ENCODE measurements at regions not wholly inside any gene's neighbourhood (a gene's known extent, or its start where the extent isn't known, plus 50 kb on each side); places are given as distances from the start of the nearest gene placed in this dataset.

DNA sequence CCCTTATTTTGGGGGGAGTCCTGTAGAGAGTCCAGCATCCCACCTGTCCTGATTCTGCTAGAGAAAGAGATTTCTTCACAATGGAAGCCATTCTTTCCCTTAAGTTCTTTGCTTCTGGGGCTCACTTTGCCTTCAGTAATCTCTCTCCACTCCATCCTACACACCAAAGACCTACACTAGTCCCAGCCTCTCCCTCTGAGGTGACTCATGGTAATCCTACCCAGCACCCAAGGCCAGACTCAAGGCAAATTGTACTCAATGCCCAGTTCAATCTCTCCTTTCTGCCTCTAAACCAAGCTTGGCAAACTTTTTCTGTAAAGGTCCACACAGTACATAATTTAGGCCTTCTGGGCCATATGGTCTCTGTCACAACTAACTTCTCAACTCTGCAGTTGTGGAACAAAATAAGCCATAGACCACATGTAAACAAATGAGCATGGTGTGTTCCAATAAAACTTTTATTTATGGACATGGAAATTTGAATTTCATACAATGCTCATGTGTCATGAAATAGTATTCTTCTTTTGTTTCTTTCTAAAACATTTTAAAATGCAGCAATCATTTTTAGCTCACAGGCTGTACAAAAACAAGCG lies 72.5 kb downstream of the MRPL46 start:
- H3K36me3 ChIP-seq (ENCODE audit: insufficient read depth, low read length), result no peaks in the 10 kb centered on the region
- no peak overlapping the region for H2AFZ ChIP-seq (ENCODE audit: low read length, unreplicated experiment)
- H3K79me2 ChIP-seq (ENCODE audit: control insufficient read depth, insufficient read depth, low read length, unreplicated experiment), result no peaks in the 10 kb centered on the region
- H3K27ac ChIP-seq (ENCODE audit: low read depth, low read length), result no peak overlapping the region
- H3K4me3 ChIP-seq (ENCODE audit: low read depth, low read length), result no peak overlapping the region
- no peaks in the 10 kb centered on the region for H3K4me1 ChIP-seq (ENCODE audit: control insufficient read depth, insufficient read depth, low read length, unreplicated experiment)
- no peaks in the 10 kb centered on the region for H3K27me3 ChIP-seq (ENCODE audit: insufficient read depth, low read length)

DNA sequence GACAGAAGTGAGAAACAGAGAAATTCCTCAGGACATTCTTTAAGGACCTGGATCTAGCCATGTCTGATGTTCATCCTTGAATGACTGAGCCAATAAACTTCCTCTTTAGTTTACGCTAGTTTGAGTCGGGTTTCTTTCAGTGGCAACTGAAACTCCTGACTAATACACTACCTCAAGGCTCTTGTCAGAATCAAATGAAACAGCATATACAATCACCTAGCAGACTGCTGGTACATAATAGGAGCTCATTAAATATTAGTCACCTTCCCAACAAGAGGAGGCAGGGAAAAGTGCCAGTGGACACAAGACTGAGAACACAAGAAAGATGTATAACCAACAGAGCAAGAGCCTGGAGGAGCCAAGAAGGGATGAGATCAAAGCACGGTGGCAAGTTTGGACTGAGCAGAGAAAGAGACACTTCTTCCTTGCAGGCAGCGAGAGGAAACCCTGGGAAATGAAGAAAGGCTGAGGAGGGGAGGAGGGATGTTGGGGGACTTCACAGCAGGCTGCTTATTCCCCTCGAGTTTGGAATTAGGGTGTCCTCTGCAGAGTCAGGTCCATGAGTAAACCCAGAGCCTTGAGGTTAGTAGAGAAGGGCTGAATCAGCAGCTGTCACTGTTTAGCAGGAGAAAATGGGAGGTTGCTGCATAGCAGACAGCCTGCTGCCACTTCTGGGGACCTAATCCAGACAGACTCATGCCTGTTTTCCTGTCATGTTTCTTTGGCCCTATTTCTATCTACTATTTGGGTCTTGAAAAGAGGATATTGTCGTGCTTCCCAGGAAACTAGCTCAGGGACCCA lies 73.3 kb downstream of the MRPL46 start:
- Histone ChIP-seq H3K27me3 (ENCODE audit: insufficient read depth, low read length) (no peaks in the 10 kb centered on the region), H3K27ac (ENCODE audit: low read depth, low read length) (no peak overlapping the region), H3K36me3 (ENCODE audit: insufficient read depth, low read length) (no peaks in the 10 kb centered on the region), H2AFZ (ENCODE audit: low read length, unreplicated experiment) (no peak overlapping the region), H3K4me1 (ENCODE audit: control insufficient read depth, insufficient read depth, low read length, unreplicated experiment) (no peaks in the 10 kb centered on the region), H3K4me3 (ENCODE audit: low read depth, low read length) (no peak overlapping the region), H3K79me2 (ENCODE audit: control insufficient read depth, insufficient read depth, low read length, unreplicated experiment) (no peaks in the 10 kb centered on the region)

DNA sequence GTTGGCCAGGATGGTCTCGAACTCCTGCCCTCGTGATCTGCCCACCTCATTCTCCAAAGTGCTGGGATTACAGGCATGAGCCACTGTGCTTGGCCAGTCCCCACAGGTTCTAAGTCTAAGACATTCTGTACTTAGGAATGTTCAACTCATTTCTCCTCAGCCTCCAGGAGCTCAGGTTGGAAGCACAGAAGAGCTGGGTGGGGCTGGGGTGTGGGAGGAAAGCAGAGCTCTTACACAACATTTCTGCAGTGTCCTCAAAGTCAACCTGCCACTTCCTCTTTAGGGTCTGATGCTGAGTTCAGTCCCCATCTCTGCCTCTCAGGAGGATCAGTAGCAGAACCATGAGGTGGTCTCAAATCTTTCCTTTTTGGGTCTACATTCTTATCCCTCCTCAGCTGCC lies 75.5 kb downstream of the MRPL46 start:
- no peaks in the 10 kb centered on the region for H3K4me1 ChIP-seq (ENCODE audit: control insufficient read depth, insufficient read depth, low read length, unreplicated experiment)
- H3K27me3 ChIP-seq (ENCODE audit: insufficient read depth, low read length), result no peaks in the 10 kb centered on the region

DNA sequence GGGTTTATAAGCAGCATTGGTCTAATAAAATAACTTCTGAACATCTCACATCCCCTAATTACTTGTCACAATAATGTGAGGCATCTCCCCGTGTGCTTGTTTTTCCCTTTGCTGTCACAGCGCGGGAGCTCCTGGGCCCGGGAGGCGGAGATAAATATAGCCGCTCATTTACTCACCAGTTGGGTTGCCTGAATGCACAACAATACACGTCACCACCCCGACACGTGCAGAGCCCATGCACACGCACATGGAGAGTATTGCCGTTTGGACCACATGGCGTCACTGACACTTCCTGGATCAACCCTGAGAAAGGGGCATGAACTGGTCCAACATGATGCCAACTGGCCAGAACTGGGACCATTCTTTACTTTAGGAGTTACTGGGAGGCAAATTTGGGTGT lies 76.2 kb downstream of the MRPL46 start:
- no peaks in the 10 kb centered on the region for H3K27me3 ChIP-seq (ENCODE audit: insufficient read depth, low read length)
- no peaks in the 10 kb centered on the region for H3K4me1 ChIP-seq (ENCODE audit: control insufficient read depth, insufficient read depth, low read length, unreplicated experiment)
- H3K27ac ChIP-seq (ENCODE audit: low read depth, low read length), result no peak overlapping the region
- no peak overlapping the region for H2AFZ ChIP-seq (ENCODE audit: low read length, unreplicated experiment)
- H3K36me3 ChIP-seq (ENCODE audit: insufficient read depth, low read length), result no peaks in the 10 kb centered on the region
- no peak overlapping the region for H3K4me3 ChIP-seq (ENCODE audit: low read depth, low read length)
- no peaks in the 10 kb centered on the region for H3K79me2 ChIP-seq (ENCODE audit: control insufficient read depth, insufficient read depth, low read length, unreplicated experiment)

More for the DNA sequence above, 75.5 kb downstream of the MRPL46 start:
- H2AFZ ChIP-seq (ENCODE audit: low read length, unreplicated experiment), result no peak overlapping the region
- no peaks in the 10 kb centered on the region for H3K79me2 ChIP-seq (ENCODE audit: control insufficient read depth, insufficient read depth, low read length, unreplicated experiment)
- H3K4me3 ChIP-seq (ENCODE audit: low read depth, low read length), result no peak overlapping the region
- no peaks in the 10 kb centered on the region for H3K36me3 ChIP-seq (ENCODE audit: insufficient read depth, low read length)
- no peak overlapping the region for H3K27ac ChIP-seq (ENCODE audit: low read depth, low read length)

DNA sequence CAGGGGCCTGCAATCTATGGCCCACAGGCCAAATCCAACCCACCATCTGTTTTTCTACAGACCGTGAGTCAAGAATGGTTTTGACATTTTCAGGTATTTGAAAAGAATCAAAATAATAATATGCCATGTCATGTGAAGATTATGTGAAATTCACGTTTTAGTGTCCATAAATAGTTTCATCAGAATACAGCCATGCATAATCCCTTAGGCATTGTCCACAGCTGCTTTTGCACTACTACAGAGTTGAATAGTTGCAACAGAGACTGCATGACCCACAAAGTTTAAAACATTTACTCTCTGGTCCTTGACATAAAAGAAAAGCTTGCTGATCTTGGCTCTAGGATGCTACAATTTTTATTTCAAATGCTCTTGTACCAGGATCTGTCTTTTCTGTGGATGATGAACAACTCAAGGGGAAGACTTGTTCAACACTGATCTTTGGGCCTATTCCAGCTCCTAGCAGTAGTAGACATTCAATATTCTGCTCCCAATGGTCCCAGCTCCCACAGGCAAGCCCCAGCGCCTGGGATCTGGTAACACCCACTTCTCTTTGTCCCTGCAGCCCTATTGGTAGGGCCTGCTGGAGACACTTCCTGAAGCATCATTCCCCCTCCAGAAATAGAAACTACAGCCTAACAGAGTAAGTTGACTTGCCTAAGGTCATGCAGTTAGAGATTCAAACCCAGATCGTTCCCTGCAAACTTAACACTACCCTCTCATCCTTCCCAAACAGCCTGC lies 76.9 kb downstream of the MRPL46 start:
- H3K4me1 ChIP-seq (ENCODE audit: control insufficient read depth, insufficient read depth, low read length, unreplicated experiment), result no peaks in the 10 kb centered on the region
- no peak overlapping the region for H3K27ac ChIP-seq (ENCODE audit: low read depth, low read length)
- H2AFZ ChIP-seq (ENCODE audit: low read length, unreplicated experiment), result no peak overlapping the region
- H3K36me3 ChIP-seq (ENCODE audit: insufficient read depth, low read length), result no peaks in the 10 kb centered on the region
- no peaks in the 10 kb centered on the region for H3K27me3 ChIP-seq (ENCODE audit: insufficient read depth, low read length)
- H3K4me3 ChIP-seq (ENCODE audit: low read depth, low read length), result no peak overlapping the region
- H3K79me2 ChIP-seq (ENCODE audit: control insufficient read depth, insufficient read depth, low read length, unreplicated experiment), result no peaks in the 10 kb centered on the region

DNA sequence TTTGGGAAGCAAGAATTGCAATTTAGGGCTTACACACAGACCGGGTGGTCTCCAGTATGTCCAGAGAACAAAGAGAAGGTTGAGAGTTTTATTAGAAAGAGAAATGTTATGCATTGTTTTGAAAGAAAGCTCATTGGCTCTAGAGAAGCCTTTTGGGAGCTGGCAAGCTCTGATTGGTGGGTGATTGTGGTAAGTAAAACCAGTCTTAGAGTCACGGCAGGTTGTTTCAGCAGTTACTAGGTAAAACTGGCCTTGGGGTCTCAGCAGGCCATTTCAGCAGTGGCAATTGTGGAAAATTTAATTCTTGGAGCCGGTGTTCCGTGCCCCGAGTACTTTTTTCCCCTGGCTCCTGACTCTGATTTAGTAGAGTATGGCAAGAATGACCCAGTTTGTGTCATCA lies 78.1 kb downstream of the MRPL46 start:
- Histone ChIP-seq H3K79me2 (ENCODE audit: control insufficient read depth, insufficient read depth, low read length, unreplicated experiment) (no peaks in the 10 kb centered on the region), H3K4me3 (ENCODE audit: low read depth, low read length) (no peak overlapping the region), H3K27me3 (ENCODE audit: insufficient read depth, low read length) (no peaks in the 10 kb centered on the region), H3K27ac (ENCODE audit: low read depth, low read length) (no peak overlapping the region), H3K36me3 (ENCODE audit: insufficient read depth, low read length) (no peaks in the 10 kb centered on the region), H3K4me1 (ENCODE audit: control insufficient read depth, insufficient read depth, low read length, unreplicated experiment) (no peaks in the 10 kb centered on the region), H2AFZ (ENCODE audit: low read length, unreplicated experiment) (no peak overlapping the region)

DNA sequence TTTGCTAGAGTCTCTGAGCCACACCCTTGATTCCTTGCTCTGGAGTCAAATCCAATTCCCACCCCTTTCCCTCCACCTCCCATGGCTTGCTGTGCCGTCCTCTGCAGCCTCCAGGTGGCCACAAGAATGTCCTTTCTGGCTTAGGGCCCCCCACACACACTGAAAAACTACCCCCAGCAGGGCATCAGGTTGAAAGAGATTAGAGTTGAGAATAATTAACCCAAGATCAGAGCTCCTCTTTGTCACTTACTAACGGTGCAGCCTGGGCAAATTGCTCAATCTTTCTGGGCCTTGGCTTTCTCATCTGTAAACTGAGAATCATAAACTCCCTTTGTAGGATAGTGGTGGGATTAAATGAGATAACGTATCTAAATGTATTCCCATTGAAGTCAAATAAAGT lies 78.5 kb downstream of the MRPL46 start:
- H3K36me3 ChIP-seq (ENCODE audit: insufficient read depth, low read length), result no peaks in the 10 kb centered on the region
- no peak overlapping the region for H3K27ac ChIP-seq (ENCODE audit: low read depth, low read length)
- H3K4me3 ChIP-seq (ENCODE audit: low read depth, low read length), result no peak overlapping the region
- no peak overlapping the region for H2AFZ ChIP-seq (ENCODE audit: low read length, unreplicated experiment)
- H3K27me3 ChIP-seq (ENCODE audit: insufficient read depth, low read length), result no peaks in the 10 kb centered on the region
- H3K79me2 ChIP-seq (ENCODE audit: control insufficient read depth, insufficient read depth, low read length, unreplicated experiment), result no peaks in the 10 kb centered on the region
- H3K4me1 ChIP-seq (ENCODE audit: control insufficient read depth, insufficient read depth, low read length, unreplicated experiment), result no peaks in the 10 kb centered on the region

DNA sequence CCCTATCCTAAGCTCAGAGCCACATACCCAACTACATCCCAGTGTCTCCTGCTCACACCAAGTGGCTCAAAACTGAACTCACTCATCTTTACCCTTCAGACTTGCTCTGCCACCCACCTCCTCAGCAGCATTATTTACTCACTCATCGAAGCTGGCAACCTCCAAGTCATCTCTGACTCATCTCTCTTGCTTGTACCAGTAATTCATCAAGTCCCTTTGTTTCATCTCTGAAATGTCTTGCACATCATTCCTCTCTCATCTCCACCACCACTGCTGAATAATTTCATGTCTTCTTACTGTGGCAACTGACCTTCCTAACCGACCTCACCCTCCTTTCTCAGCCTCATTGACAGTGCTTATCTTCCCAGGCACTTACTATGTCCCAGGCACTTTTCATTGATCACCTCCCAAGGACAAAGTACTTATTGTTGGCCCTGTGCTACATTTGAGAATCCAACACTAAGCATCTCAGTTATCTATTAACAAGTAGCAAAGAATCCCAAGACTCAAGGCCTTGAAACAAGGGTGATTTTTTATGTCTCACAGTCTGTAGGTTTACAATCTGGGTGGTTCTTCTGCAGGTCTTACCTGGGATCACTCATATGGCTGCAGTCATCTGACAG lies 82.0 kb downstream of the MRPL46 start:
- H2AFZ ChIP-seq (ENCODE audit: low read length, unreplicated experiment), result no peak overlapping the region
- H3K79me2 ChIP-seq (ENCODE audit: control insufficient read depth, insufficient read depth, low read length, unreplicated experiment), result no peaks in the 10 kb centered on the region
- no peak overlapping the region for H3K27ac ChIP-seq (ENCODE audit: low read depth, low read length)
- no peaks in the 10 kb centered on the region for H3K4me1 ChIP-seq (ENCODE audit: control insufficient read depth, insufficient read depth, low read length, unreplicated experiment)
- no peak overlapping the region for H3K4me3 ChIP-seq (ENCODE audit: low read depth, low read length)
- H3K27me3 ChIP-seq (ENCODE audit: insufficient read depth, low read length), result no peaks in the 10 kb centered on the region
- no peaks in the 10 kb centered on the region for H3K36me3 ChIP-seq (ENCODE audit: insufficient read depth, low read length)

DNA sequence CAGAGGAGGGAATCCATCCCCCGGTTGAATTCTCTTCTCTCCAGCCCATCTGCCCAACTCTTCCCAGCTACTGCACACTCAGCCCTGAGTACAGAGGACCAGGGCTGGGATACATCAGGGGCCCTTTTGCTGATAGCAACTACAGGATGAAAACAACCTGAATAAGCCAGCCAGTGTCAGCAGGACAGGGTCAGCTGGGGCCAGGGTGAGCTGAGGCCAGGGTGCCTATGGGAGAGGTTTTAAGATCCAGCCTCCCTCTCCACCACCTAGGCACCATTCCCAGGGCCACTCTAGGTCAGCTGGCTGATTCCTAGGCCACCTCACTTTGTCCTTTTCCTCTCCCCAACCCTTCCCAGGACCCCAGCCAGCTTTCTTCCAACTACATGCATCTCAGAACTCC lies 83.8 kb downstream of the MRPL46 start:
- no peak overlapping the region for H3K4me3 ChIP-seq (ENCODE audit: low read depth, low read length)
- H2AFZ ChIP-seq (ENCODE audit: low read length, unreplicated experiment), result no peak overlapping the region
- H3K4me1 ChIP-seq (ENCODE audit: control insufficient read depth, insufficient read depth, low read length, unreplicated experiment), result no peaks in the 10 kb centered on the region
- H3K79me2 ChIP-seq (ENCODE audit: control insufficient read depth, insufficient read depth, low read length, unreplicated experiment), result no peaks in the 10 kb centered on the region
- no peak overlapping the region for H3K27ac ChIP-seq (ENCODE audit: low read depth, low read length)
- H3K27me3 ChIP-seq (ENCODE audit: insufficient read depth, low read length), result no peaks in the 10 kb centered on the region
- H3K36me3 ChIP-seq (ENCODE audit: insufficient read depth, low read length), result no peaks in the 10 kb centered on the region

DNA sequence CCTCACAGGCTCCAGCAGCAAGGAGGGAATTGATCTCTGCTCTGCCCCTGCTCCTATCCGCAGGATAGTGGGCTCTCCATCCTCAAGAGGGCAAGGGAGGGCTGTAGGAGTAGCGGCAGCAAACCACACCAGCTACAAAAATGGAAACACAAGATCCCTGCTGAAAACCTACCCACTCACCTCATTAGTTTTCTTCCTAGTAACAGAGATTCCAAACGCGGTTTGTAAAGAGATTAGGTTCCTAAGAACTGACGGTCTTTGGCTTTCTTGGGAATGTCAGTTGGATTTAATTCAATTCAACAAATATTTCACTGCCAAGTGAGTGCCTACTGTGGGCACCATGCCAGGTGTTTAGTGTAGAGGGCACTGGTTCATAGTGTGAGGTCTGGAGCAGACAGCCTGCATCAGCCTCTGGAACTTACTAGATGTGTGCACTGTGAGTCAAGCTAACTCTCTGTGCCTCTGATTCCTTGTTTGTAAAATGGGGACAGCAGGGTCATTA lies 84.7 kb downstream of the MRPL46 start:
- Histone ChIP-seq H3K4me3 (ENCODE audit: low read depth, low read length) (no peak overlapping the region), H3K36me3 (ENCODE audit: insufficient read depth, low read length) (no peaks in the 10 kb centered on the region), H2AFZ (ENCODE audit: low read length, unreplicated experiment) (no peak overlapping the region), H3K27me3 (ENCODE audit: insufficient read depth, low read length) (no peaks in the 10 kb centered on the region), H3K4me1 (ENCODE audit: control insufficient read depth, insufficient read depth, low read length, unreplicated experiment) (no peaks in the 10 kb centered on the region), H3K27ac (ENCODE audit: low read depth, low read length) (no peak overlapping the region), H3K79me2 (ENCODE audit: control insufficient read depth, insufficient read depth, low read length, unreplicated experiment) (no peaks in the 10 kb centered on the region)

All from ACC112 (cell line).